Adrenal gland (tissue), 9 donors: ENCODE measurements at regions not wholly inside any gene's neighbourhood (a gene's known extent, or its start where the extent isn't known, plus 50 kb on each side); places are given as distances from the start of the nearest gene placed in this dataset.

Experiments used
- DNase-seq, 7 donors: peaks; one replicate each; pipeline ENCODE4 v3.0.0-alpha.2; 2019 to 2020
- H3K27ac ChIP-seq, 5 donors: fragments of 200-600 bp; sonication (generic) in 4 of 5; 1 replicate in 3 of 5; 2 replicates in 2 of 5; pipeline versions ENCODE4 v1.5.1 to v1.8.0; 2016 to 2020; ENCODE audit warnings: mild to moderate bottlenecking in 1 of 5
- H3K27me3 ChIP-seq: fragments of 200-600 bp; 2 replicates; pipeline ENCODE4 v1.8.0; 2021
- H3K36me3 ChIP-seq, 2 donors: fragments of 200-600 bp; replicated peaks in 1 of 2; 1 replicate in 1 of 2; 2 replicates in 1 of 2; pipeline versions ENCODE4 v1.5.1 to v1.8.0; 2018 to 2022
- H3K4me1 ChIP-seq, 2 donors: fragments of 200-600 bp; replicated peaks in 1 of 2; 1 replicate in 1 of 2; 2 replicates in 1 of 2; pipeline versions ENCODE4 v1.5.1 to v1.8.0; 2018 to 2021
- H3K4me3 ChIP-seq, 4 donors: fragments of 200-600 bp; sonication (generic) in 3 of 4; one replicate each; pipeline ENCODE4 v1.5.1; 2016 to 2018
- H3K9me3 ChIP-seq, 3 donors: fragments of 200-600 bp; sonication (generic) in 1 of 3; replicated peaks in 1 of 3; 1 replicate in 2 of 3; 2 replicates in 1 of 3; pipeline versions ENCODE4 v1.5.1 to v1.8.0; 2016 to 2021
- CTCF ChIP-seq, 6 experiments: fragments of 450-650 bp in 4 of 6; fragments of 200-600 bp in 2 of 6; sonication (generic) in 1 of 6; IDR thresholded peaks; 1 replicate in 5 of 6; 2 replicates in 1 of 6; pipeline versions ENCODE4 v1.5.1 to v1.8.0; 2016 to 2021; ENCODE audit warnings: antibody characterized with exemption in 6 of 6, mild to moderate bottlenecking in 2 of 6, moderate library complexity in 1 of 6
- POLR2A ChIP-seq, 2 donors: fragments of 450-650 bp; IDR thresholded peaks; one replicate each; pipeline ENCODE4 v1.6.1; 2017; ENCODE audit warnings: antibody characterized with exemption in 2 of 2, mild to moderate bottlenecking in 2 of 2, moderate library complexity in 1 of 2
- WGBS, 4 donors: extraction: QIAGEN DNeasy Blood & Tissue Kit in 2 of 4; methylation state at CpG; one replicate each; pipeline versions ENCODE4 v1.1.5 to v1.1.7; 2013 to 2017; 5-methylcytosine and 5-hydroxymethylcytosine counted together
- intact Hi-C, 2 donors: fragments of 100-400 bp; cut with DNase I; formaldehyde crosslinking; loops; one replicate each; pipeline versions ENCODE4 v1.14.1 to v1.15.0; 2022 to 2023
- donor health status: healthy with polysubstance abuse.
- donor health status: Bipolar disorder and iron deficiency.
- donor health status: DM: yes; HTN: yes; CAD: no.
- donor health status: DM: no; HTN: no; CAD: no.
- donor health status: DM: no; HTN: no; CAD: no.

GRCh38 chr6:148625609-148626008 is 121.2 kb upstream of the UST start:
- WGBS, 4 donors = 19 to 31% (median 26%) methylated on average over 2 of the region's 2 CpGs
- peaks cover 4% of the 10 kb centered on the region for H3K27me3 ChIP-seq
- H3K4me1 ChIP-seq = peaks cover 0 to 4% of the 10 kb centered on the region in 2 donors
- H3K9me3 ChIP-seq = no peaks in the 10 kb centered on the region
- TF ChIP-seq CTCF (IDR thresholded peaks at IDR 0.05) (no peak), POLR2A (IDR thresholded peaks at IDR 0.05) (no peak)
- no peak for DNase-seq
- intact Hi-C loops = no loop called here
- H3K4me3 ChIP-seq = no peak overlapping the region
- H3K27ac ChIP-seq = no peak overlapping the region
- no peaks in the 10 kb centered on the region for H3K36me3 ChIP-seq

GRCh38 chr6:148628251-148628650 is 118.6 kb upstream of the UST start:
- Histone ChIP-seq H3K27ac (no peak overlapping the region), H3K27me3 (no peaks in the 10 kb centered on the region), H3K4me1 (peaks cover 0 to 4% of the 10 kb centered on the region in 2 donors), H3K9me3 (no peaks in the 10 kb centered on the region), H3K4me3 (no peak overlapping the region), H3K36me3 (no peaks in the 10 kb centered on the region)
- intact Hi-C loops = no loop called here
- no peak for DNase-seq
- TF ChIP-seq CTCF (IDR thresholded peaks at IDR 0.05) (no peak), POLR2A (IDR thresholded peaks at IDR 0.05) (no peak)

GRCh38 chr6:148629181-148629580 is 117.6 kb upstream of the UST start:
- 48 to 61% (median 53%) methylated on average over 1 of the region's 1 CpG for WGBS, 4 donors

GRCh38 chr6:148629592-148630465 is 117.0 kb upstream of the UST start:
- DNase-seq = no peak
- Histone ChIP-seq H3K27ac (no peak overlapping the region), H3K27me3 (no peaks in the 10 kb centered on the region), H3K4me1 (no peaks in the 10 kb centered on the region), H3K4me3 (no peak overlapping the region), H3K36me3 (no peaks in the 10 kb centered on the region), H3K9me3 (no peaks in the 10 kb centered on the region)
- TF ChIP-seq POLR2A (IDR thresholded peaks at IDR 0.05) (no peak), CTCF (IDR thresholded peaks at IDR 0.05) (no peak)
- WGBS, 4 donors = 72 to 80% (median 79%) methylated on average over 3 of the region's 3 CpGs
- intact Hi-C loops = no loop called here

More at GRCh38 chr6:148629181-148629580, 117.6 kb upstream of the UST start:
- no peak for TF ChIP-seq CTCF (IDR thresholded peaks at IDR 0.05)
- TF ChIP-seq POLR2A (IDR thresholded peaks at IDR 0.05) = no peak
- Histone ChIP-seq H3K36me3 (no peaks in the 10 kb centered on the region), H3K27ac (no peak overlapping the region), H3K9me3 (no peaks in the 10 kb centered on the region), H3K4me1 (peaks cover 0 to 2% of the 10 kb centered on the region in 2 donors), H3K4me3 (no peak overlapping the region), H3K27me3 (no peaks in the 10 kb centered on the region)
- intact Hi-C loops = no loop called here
- DNase-seq = no peak
